GM12872 (cell line): ENCODE measurements at regions not wholly inside any gene's neighbourhood (a gene's known extent, or its start where the extent isn't known, plus 50 kb on each side); places are given as distances from the start of the nearest gene placed in this dataset.

Experiments
- TF ChIP-seq, protein P1 (sequence below): IDR thresholded peaks from 3 replicates; pipeline ENCODE4 v1.5.1; 2011; ENCODE audit warnings: low read depth, mild to moderate bottlenecking, low read length, moderate library complexity; ENCODE audit not compliant: insufficient read depth

GRCh38 chr5:40365342-40366330 is 314.1 kb upstream of the PTGER4 start:
- TF ChIP-seq, protein P1, sequence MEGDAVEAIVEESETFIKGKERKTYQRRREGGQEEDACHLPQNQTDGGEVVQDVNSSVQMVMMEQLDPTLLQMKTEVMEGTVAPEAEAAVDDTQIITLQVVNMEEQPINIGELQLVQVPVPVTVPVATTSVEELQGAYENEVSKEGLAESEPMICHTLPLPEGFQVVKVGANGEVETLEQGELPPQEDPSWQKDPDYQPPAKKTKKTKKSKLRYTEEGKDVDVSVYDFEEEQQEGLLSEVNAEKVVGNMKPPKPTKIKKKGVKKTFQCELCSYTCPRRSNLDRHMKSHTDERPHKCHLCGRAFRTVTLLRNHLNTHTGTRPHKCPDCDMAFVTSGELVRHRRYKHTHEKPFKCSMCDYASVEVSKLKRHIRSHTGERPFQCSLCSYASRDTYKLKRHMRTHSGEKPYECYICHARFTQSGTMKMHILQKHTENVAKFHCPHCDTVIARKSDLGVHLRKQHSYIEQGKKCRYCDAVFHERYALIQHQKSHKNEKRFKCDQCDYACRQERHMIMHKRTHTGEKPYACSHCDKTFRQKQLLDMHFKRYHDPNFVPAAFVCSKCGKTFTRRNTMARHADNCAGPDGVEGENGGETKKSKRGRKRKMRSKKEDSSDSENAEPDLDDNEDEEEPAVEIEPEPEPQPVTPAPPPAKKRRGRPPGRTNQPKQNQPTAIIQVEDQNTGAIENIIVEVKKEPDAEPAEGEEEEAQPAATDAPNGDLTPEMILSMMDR, result no peak

DNA sequence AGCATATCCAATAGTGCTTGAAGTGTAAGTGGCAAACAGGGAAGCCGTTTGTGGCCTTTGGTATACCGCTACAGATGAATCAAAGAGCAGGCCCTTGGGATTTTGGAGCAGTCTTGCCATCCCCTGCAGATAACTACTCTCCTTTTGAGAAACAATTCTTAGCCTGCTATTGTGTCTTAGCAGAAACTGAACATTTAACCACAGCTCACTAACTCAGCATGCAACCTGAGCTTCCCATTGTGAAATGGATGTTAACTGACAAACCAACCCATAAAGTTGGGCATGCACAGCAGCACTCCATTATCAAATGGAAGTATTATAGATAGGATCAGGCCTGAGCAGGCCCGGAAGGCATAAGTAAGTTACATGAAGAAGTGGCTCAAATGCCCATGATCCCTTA is 315.3 kb upstream of the PTGER4 start:
- TF ChIP-seq, protein P1, result no peak

DNA sequence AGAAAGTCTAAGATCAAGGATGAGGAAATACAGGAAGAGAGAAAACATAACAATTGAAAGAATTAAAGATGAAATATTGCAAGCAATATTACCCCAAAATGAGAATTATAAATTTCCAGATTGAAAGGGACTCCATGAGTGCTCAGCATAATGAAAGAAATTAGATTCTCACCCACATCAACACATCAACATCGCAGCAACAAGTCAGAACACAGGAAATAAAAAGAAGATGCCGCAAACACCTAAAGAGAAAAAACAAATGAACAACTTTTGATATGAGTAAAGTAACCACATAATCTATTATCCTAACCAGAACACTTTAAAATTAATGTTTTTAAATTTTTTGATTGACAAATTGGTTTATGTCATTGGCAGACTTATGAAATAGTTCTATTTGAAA is 318.3 kb upstream of the PTGER4 start:
- TF ChIP-seq, protein P1, result no peak

DNA sequence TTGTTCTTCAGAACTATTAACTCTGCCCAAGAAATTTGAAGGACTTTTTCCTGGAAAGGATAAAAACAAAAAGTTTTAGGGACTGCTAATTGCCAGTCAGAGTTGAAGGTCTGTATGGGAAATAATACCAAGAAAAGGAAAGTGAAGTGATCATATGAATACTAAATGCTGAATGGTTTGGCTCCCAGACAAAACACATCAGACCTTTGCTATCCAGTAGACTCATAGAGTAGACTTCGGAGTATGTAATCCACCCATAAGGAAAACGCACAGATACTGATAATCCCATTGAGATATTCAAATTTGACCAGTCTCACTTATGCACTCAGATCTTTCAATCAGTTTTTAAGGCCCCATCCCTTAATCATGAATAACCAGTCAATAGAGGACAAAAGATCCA is 319.0 kb upstream of the PTGER4 start:
- TF ChIP-seq, protein P1, result no peak

DNA sequence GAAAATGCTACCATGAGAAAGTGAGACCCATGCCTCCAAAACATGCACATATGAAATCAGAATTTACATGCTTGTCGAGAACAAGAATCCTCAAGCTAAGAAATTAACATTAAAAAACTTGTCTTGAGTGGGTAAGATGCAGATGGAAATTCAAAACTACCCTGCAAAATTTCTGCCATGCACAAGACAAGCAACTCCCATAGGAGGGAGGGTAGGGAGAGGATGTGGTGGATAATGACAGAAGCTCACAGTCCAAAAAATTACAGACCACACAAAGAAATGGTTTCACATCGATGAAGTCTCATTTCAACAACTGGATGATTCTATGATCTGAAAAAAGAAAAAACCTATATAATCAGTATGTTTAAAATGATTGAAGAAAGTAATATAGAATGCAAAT is 319.9 kb upstream of the PTGER4 start:
- TF ChIP-seq, protein P1, result no peak

DNA sequence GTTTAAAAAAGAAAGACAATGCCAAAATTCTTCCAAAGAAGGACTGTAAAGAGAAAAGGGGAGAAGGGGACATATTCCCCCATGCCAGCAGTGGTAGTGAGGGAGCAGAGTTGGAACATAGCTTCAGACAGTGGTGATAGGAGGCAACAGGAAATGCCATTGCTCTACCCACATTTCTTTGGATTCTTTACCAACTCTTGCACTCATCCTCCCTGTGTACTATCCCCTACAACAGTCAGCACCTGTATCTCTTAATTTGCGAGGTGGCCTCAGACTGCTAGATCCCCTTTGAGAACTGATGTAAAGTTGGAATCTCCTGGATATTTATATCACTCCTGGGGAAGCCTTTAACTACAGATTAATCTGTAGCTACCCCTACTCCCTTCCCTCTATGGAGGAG is 320.6 kb upstream of the PTGER4 start:
- TF ChIP-seq, protein P1, result no peak

- TF ChIP-seq, protein P1, result no peak
These were observed 323.5 kb upstream of the PTGER4 start for GRCh38 chr5:40356248-40356647.
